Stromal cell of bone marrow (primary cell): ENCODE measurements at regions not wholly inside any gene's neighbourhood (a gene's known extent, or its start where the extent isn't known, plus 50 kb on each side); places are given as distances from the start of the nearest gene placed in this dataset.
"Not testable (repeated sequence)": the region's sequence is repeated elsewhere in the genome, so short reads cannot be mapped to it uniquely, and the experiment has no call there.

Experiments used
- DNase-seq: peaks from one replicate; pipeline ENCODE4 v3.0.0-alpha.2; 2012; ENCODE audit warnings: low read depth

- DNase-seq = no peak
These were observed 760.8 kb upstream of the ARPP21 start for GRCh38 chr3:34878488-34878887.

GRCh38 chr3:34881026-34881425, 758.3 kb upstream of the ARPP21 start:
- DNase-seq = no peak

GRCh38 chr3:34882764-34883163, 756.6 kb upstream of the ARPP21 start:
- no peak for DNase-seq

GRCh38 chr3:34884007-34884406, 755.3 kb upstream of the ARPP21 start:
- no peak for DNase-seq

GRCh38 chr3:34886443-34886842, 752.9 kb upstream of the ARPP21 start:
- no peak for DNase-seq

- DNase-seq = no peak
These were observed 749.7 kb upstream of the ARPP21 start for GRCh38 chr3:34889641-34890040.

- DNase-seq = no peak
These were observed 749.1 kb upstream of the ARPP21 start for GRCh38 chr3:34890247-34890646.

GRCh38 chr3:34891941-34892340, 747.4 kb upstream of the ARPP21 start:
- DNase-seq = no peak

- DNase-seq = no peak
These were observed 743.5 kb upstream of the ARPP21 start for GRCh38 chr3:34895841-34896240.

GRCh38 chr3:34909679-34910078, 729.6 kb upstream of the ARPP21 start:
- not testable (repeated sequence) for DNase-seq

GRCh38 chr3:34919025-34919424, 720.3 kb upstream of the ARPP21 start:
- no peak for DNase-seq

- no peak for DNase-seq
These were observed 718.5 kb upstream of the ARPP21 start for GRCh38 chr3:34920806-34921205.

GRCh38 chr3:34924961-34925360, 714.4 kb upstream of the ARPP21 start:
- DNase-seq = no peak

GRCh38 chr3:34925851-34926250, 713.5 kb upstream of the ARPP21 start:
- no peak for DNase-seq

GRCh38 chr3:34929036-34929435, 710.3 kb upstream of the ARPP21 start:
- no peak for DNase-seq

- DNase-seq = no peak
These were observed 704.7 kb upstream of the ARPP21 start for GRCh38 chr3:34934660-34935059.

GRCh38 chr3:34938784-34939183, 700.5 kb upstream of the ARPP21 start:
- DNase-seq = no peak

- DNase-seq = no peak
These were observed 697.1 kb upstream of the ARPP21 start for GRCh38 chr3:34942256-34942655.

GRCh38 chr3:34947834-34948233, 691.5 kb upstream of the ARPP21 start:
- peak; percentile 7 for DNase-seq

- DNase-seq = no peak
These were observed 690.8 kb upstream of the ARPP21 start for GRCh38 chr3:34948517-34948916.

- no peak for DNase-seq
These were observed 683.6 kb upstream of the ARPP21 start for GRCh38 chr3:34955680-34956079.

GRCh38 chr3:34956511-34956910, 682.8 kb upstream of the ARPP21 start:
- no peak for DNase-seq

GRCh38 chr3:34957677-34958076, 681.6 kb upstream of the ARPP21 start:
- DNase-seq = peak; percentile 1

GRCh38 chr3:34969513-34969912, 669.8 kb upstream of the ARPP21 start:
- DNase-seq = no peak

- DNase-seq = no peak
These were observed 666.8 kb upstream of the ARPP21 start for GRCh38 chr3:34972481-34972880.
